ENCODE measurements at regions not wholly inside any gene's neighbourhood (a gene's known extent, or its start where the extent isn't known, plus 50 kb on each side); places are given as distances from the start of the nearest gene placed in this dataset.

DNA sequence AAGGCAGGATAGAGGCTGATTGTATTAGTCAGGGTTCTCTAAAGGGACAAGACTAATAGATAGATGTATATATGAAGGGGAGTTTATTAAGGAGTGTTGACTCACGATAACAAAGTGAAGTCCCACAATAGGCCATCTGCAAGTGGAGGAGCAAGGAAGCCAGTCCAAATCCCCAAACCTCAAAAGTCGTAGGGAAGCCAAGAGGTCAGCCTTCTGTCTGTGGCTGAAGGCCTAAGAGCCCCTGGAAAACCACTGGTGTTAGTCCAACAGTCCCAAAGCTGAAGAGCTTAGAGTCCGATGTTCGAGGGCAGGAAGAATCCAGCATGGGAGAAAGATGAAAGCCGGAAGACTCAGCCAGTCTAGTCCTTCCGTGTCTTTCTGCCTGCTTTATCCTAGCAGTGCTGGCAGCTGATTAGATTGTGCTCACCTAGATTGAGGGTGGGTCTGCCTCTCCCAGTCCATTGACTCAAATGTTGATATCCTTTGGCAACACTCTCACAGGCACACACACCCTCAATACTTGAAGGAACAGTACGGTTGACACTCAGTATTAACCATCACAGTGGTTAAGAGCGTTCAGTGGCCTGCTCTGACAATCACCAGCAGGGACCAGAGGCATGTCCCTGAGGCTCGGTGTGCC, 135.6 kb downstream of the CSNK2A3 start:
- Histone ChIP-seq H3K9ac (ENCODE audit: low read depth, low read length) (no peak overlapping the region), H3K4me2 (ENCODE audit: insufficient read depth, low read length) (no peak overlapping the region), H3K4me3 (ENCODE audit: low read depth in 1 of 2, low read length in 2 of 2) (no peak overlapping the region), H3K36me3 (ENCODE audit: insufficient read depth, low read length) (no peaks in the 10 kb centered on the region), H3K79me2 (ENCODE audit: insufficient read depth, low read length) (no peaks in the 10 kb centered on the region), H2AFZ (ENCODE audit: low read depth, low read length) (no peak overlapping the region), H3K27me3 (ENCODE audit: insufficient read depth, low read length, poor library complexity) (peaks cover 13% of the 10 kb centered on the region), H4K20me1 (ENCODE audit: insufficient read depth, low read length) (no peaks in the 10 kb centered on the region), H3K27ac (ENCODE audit: low read length) (no peak overlapping the region), H3K4me1 (ENCODE audit: insufficient read depth, low read length) (no peaks in the 10 kb centered on the region), H3K9me3 (ENCODE audit: insufficient read depth, low read length, severe bottlenecking) (no peaks in the 10 kb centered on the region)
- no peak for TF ChIP-seq EZH2 (IDR thresholded peaks at IDR 0.05; ENCODE audit: borderline replicate concordance, low read depth, low read length, severe bottlenecking)
- TF ChIP-seq, protein P1, sequence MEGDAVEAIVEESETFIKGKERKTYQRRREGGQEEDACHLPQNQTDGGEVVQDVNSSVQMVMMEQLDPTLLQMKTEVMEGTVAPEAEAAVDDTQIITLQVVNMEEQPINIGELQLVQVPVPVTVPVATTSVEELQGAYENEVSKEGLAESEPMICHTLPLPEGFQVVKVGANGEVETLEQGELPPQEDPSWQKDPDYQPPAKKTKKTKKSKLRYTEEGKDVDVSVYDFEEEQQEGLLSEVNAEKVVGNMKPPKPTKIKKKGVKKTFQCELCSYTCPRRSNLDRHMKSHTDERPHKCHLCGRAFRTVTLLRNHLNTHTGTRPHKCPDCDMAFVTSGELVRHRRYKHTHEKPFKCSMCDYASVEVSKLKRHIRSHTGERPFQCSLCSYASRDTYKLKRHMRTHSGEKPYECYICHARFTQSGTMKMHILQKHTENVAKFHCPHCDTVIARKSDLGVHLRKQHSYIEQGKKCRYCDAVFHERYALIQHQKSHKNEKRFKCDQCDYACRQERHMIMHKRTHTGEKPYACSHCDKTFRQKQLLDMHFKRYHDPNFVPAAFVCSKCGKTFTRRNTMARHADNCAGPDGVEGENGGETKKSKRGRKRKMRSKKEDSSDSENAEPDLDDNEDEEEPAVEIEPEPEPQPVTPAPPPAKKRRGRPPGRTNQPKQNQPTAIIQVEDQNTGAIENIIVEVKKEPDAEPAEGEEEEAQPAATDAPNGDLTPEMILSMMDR (IDR thresholded peaks at IDR 0.05; ENCODE audit: borderline replicate concordance, extremely low read depth, low read length, poor library complexity, severe bottlenecking): no peak
- ATAC-seq (ENCODE audit: insufficient read depth, low read depth) (no peak), DNase-seq (no peak)

DNA sequence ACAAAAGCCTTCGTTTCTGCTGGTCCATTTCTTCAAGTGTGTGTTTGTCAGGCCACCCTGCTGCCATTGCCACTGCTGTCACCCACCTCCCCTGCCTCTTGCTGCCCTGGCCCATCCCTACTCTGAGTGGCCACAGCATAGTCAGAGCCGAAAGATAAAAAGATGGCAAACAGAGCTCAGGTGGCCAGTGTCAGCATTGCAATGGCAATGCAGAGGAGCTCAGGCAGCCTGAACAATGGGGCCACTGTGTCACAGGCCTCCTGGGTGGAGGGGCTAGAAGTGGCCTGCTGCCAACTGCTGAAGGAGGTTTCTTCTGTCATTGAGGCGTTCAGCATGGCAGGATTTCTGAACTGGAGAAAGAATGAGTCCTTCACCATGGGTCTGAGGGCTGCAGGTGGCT, 137.1 kb downstream of the CSNK2A3 start:
- Histone ChIP-seq H3K4me1 (ENCODE audit: insufficient read depth, low read length) (no peaks in the 10 kb centered on the region), H3K36me3 (ENCODE audit: insufficient read depth, low read length) (no peaks in the 10 kb centered on the region), H2AFZ (ENCODE audit: low read depth, low read length) (no peak overlapping the region), H3K79me2 (ENCODE audit: insufficient read depth, low read length) (no peaks in the 10 kb centered on the region), H3K4me2 (ENCODE audit: insufficient read depth, low read length) (no peak overlapping the region), H3K9ac (ENCODE audit: low read depth, low read length) (no peak overlapping the region), H3K27ac (ENCODE audit: low read length) (no peak overlapping the region), H3K27me3 (ENCODE audit: insufficient read depth, low read length, poor library complexity) (peaks cover 16% of the 10 kb centered on the region), H3K9me3 (ENCODE audit: insufficient read depth, low read length, severe bottlenecking) (no peaks in the 10 kb centered on the region), H3K4me3 (ENCODE audit: low read depth in 1 of 2, low read length in 2 of 2) (no peak overlapping the region), H4K20me1 (ENCODE audit: insufficient read depth, low read length) (no peaks in the 10 kb centered on the region)
- DNase-seq: no peak
- ATAC-seq (ENCODE audit: insufficient read depth, low read depth): no peak
- TF ChIP-seq, protein P1 (IDR thresholded peaks at IDR 0.05; ENCODE audit: borderline replicate concordance, extremely low read depth, low read length, poor library complexity, severe bottlenecking): no peak
- TF ChIP-seq EZH2 (IDR thresholded peaks at IDR 0.05; ENCODE audit: borderline replicate concordance, low read depth, low read length, severe bottlenecking): no peak

DNA sequence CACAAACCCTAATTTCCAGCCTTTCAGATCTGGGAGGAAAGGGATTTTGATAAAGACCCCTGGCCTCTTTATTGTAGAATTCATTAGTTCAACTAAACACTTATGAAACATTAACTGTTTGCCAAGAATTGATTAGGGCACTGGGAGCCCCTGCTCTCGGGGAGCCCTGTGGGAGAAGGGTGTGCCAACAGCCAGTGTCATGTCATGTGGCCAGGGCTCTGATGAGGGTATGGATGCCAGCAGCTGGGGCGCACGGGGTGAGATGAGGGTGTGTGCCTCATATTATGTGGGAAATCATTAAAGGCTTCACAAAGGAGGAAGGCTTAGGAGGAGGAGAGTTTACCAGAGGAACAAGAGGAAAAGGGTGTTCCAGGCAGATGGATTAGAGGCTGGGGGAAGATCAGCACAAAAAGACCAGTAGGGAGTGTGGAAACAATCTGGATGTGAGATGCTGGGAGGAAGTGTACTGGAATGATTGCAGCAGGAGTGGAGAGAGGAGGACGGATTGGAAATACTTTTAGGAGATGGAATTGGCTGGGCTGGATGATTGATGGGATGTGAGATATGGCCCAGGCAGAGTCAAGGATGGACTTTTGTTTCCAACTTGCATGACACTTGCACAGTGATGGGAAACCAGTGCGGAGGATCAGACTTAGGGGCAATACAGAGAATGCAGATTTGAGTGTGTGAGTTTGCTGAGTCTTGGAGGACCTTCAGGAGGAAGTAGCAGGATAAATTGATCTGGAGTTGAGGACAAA, 137.8 kb downstream of the CSNK2A3 start:
- Histone ChIP-seq H3K79me2 (ENCODE audit: insufficient read depth, low read length) (no peaks in the 10 kb centered on the region), H3K36me3 (ENCODE audit: insufficient read depth, low read length) (no peaks in the 10 kb centered on the region), H3K4me1 (ENCODE audit: insufficient read depth, low read length) (no peaks in the 10 kb centered on the region), H3K9ac (ENCODE audit: low read depth, low read length) (no peak overlapping the region), H3K4me2 (ENCODE audit: insufficient read depth, low read length) (no peak overlapping the region), H3K27me3 (ENCODE audit: insufficient read depth, low read length, poor library complexity) (peaks cover 16% of the 10 kb centered on the region), H4K20me1 (ENCODE audit: insufficient read depth, low read length) (no peaks in the 10 kb centered on the region), H2AFZ (ENCODE audit: low read depth, low read length) (no peak overlapping the region), H3K4me3 (ENCODE audit: low read depth in 1 of 2, low read length in 2 of 2) (no peak overlapping the region), H3K27ac (ENCODE audit: low read length) (no peak overlapping the region), H3K9me3 (ENCODE audit: insufficient read depth, low read length, severe bottlenecking) (no peaks in the 10 kb centered on the region)
- DNase-seq: no peak
- TF ChIP-seq EZH2 (IDR thresholded peaks at IDR 0.05; ENCODE audit: borderline replicate concordance, low read depth, low read length, severe bottlenecking): no peak
- TF ChIP-seq, protein P1 (IDR thresholded peaks at IDR 0.05; ENCODE audit: borderline replicate concordance, extremely low read depth, low read length, poor library complexity, severe bottlenecking): no peak
- ATAC-seq (ENCODE audit: insufficient read depth, low read depth): no peak

Measured in DND-41 (cell line).